ENCODE measurements at regions not wholly inside any gene's neighbourhood (a gene's known extent, or its start where the extent isn't known, plus 50 kb on each side); places are given as distances from the start of the nearest gene placed in this dataset.
"Not testable (repeated sequence)": the region's sequence is repeated elsewhere in the genome, so short reads cannot be mapped to it uniquely, and the experiment has no call there.

GRCh38 chr6:57998858-57999619 lies 681.6 kb downstream of the PRIM2 start:
- TF ChIP-seq CTCF (IDR thresholded peaks at IDR 0.05 in 4 of 5, conservative IDR thresholded peaks at IDR 0.05 in 1 of 5); POLR2A (IDR thresholded peaks at IDR 0.05): not testable (repeated sequence)

Data from gastrocnemius medialis (tissue), 4 donors.